ENCODE measurements at regions not wholly inside any gene's neighbourhood (a gene's known extent, or its start where the extent isn't known, plus 50 kb on each side); places are given as distances from the start of the nearest gene placed in this dataset.

DNA sequence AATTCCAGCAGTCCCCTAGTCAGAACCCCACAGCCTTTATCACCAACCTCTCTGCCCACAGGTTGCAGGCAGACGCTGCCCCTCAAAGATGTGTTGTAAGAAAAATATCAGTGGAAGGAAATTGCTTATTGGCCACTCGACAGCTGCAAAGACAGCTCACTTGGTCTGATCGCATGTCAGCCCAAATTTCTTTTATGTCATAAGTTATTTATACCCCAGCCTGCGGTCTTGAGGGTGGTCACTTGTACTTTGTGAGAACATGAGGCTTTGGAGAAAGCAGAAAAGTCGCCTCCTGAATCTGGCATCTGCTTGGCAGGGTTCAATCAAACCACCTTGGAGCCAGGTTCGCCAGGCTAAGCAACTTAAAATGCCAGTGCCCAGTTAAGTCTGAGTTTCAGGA, 236.5 kb upstream of the CDH4 start:
- no peak for DNase-seq
- H3K4me3 Mint-ChIP-seq, result no peak overlapping the region
- no peaks in the 10 kb centered on the region for H3K4me1 Mint-ChIP-seq
- H3K36me3 Mint-ChIP-seq (ENCODE audit: low read depth), result no peaks in the 10 kb centered on the region
- no peak overlapping the region for H3K27ac Mint-ChIP-seq
- peaks cover 61% of the 10 kb centered on the region for H3K27me3 Mint-ChIP-seq (ENCODE audit: low read depth, poor library complexity)
- TF ChIP-seq, protein P1, sequence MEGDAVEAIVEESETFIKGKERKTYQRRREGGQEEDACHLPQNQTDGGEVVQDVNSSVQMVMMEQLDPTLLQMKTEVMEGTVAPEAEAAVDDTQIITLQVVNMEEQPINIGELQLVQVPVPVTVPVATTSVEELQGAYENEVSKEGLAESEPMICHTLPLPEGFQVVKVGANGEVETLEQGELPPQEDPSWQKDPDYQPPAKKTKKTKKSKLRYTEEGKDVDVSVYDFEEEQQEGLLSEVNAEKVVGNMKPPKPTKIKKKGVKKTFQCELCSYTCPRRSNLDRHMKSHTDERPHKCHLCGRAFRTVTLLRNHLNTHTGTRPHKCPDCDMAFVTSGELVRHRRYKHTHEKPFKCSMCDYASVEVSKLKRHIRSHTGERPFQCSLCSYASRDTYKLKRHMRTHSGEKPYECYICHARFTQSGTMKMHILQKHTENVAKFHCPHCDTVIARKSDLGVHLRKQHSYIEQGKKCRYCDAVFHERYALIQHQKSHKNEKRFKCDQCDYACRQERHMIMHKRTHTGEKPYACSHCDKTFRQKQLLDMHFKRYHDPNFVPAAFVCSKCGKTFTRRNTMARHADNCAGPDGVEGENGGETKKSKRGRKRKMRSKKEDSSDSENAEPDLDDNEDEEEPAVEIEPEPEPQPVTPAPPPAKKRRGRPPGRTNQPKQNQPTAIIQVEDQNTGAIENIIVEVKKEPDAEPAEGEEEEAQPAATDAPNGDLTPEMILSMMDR (IDR thresholded peaks at IDR 0.05), result no peak
- H3K9me3 Mint-ChIP-seq, result peaks cover 8% of the 10 kb centered on the region

DNA sequence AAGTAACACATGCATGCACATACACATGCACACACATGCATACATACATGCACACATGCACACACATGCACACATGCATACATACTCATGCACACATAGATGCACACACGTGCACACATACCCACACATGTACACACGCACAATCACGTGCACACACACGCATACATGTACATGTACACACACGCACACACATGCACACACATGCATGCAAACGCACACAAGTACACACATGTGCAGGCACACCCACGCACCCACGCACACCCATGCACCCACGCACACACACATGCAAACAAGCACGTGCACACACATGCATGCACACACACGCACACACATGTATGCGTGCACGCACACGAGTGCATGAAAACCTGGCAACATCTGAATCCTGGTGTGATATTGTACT, 232.7 kb upstream of the CDH4 start:
- no peak for DNase-seq
- Mint-ChIP-seq H3K4me3 (no peak overlapping the region), H3K27me3 (ENCODE audit: low read depth, poor library complexity) (peaks cover 59% of the 10 kb centered on the region), H3K4me1 (no peaks in the 10 kb centered on the region), H3K27ac (no peak overlapping the region), H3K9me3 (peaks cover 8% of the 10 kb centered on the region), H3K36me3 (ENCODE audit: low read depth) (no peaks in the 10 kb centered on the region)
- TF ChIP-seq, protein P1 (IDR thresholded peaks at IDR 0.05), result no peak

DNA sequence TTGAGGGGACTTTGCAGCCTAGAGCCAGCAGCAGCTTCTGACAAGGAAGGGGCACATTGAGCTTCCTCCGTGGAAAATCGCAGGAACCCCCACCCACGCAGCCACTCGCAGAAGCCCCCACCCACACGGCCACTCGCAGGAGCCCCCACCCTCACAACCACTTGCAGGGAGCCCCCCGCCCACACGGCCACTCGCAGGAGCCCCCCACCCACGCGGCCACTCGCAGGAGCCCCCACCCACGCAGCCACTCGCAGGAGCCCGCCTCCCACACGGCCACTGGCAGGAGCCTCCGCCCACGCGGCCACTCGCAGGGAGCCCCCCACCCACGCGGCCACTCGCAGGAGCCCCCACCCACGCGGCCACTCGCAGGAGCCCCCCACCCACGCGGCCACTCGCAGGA, 228.4 kb upstream of the CDH4 start:
- no peak overlapping the region for H3K4me3 Mint-ChIP-seq
- TF ChIP-seq, protein P1 (IDR thresholded peaks at IDR 0.05), result no peak
- no peaks in the 10 kb centered on the region for H3K4me1 Mint-ChIP-seq
- H3K9me3 Mint-ChIP-seq, result peaks cover 17% of the 10 kb centered on the region
- DNase-seq, result no peak
- peaks cover 26% of the 10 kb centered on the region for H3K27me3 Mint-ChIP-seq (ENCODE audit: low read depth, poor library complexity)
- H3K36me3 Mint-ChIP-seq (ENCODE audit: low read depth), result no peaks in the 10 kb centered on the region
- no peak overlapping the region for H3K27ac Mint-ChIP-seq

DNA sequence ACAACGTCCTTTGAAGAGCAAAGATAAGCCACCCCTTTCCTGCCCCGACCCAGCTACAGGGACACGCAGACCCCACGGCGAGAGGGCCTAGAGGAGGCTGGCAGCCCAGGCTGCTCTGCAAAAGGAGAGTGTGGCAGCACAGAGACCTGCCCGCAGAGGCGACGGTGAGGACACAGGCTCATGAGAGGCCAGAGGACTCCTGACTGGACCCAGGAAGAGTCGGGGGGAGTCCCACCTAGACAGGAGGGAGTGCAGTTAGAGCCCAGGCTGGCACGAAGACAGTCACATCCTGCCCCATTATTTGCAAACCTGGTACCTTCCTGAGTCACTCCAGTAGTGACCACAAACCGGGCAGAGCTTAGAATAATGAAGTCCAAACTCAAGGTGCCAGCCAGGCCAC, 227.7 kb upstream of the CDH4 start:
- H3K27me3 Mint-ChIP-seq (ENCODE audit: low read depth, poor library complexity), result peaks cover 24% of the 10 kb centered on the region
- H3K4me1 Mint-ChIP-seq, result no peaks in the 10 kb centered on the region
- H3K36me3 Mint-ChIP-seq (ENCODE audit: low read depth), result no peaks in the 10 kb centered on the region
- no peak overlapping the region for H3K4me3 Mint-ChIP-seq
- TF ChIP-seq, protein P1 (IDR thresholded peaks at IDR 0.05), result no peak
- no peak for DNase-seq
- H3K27ac Mint-ChIP-seq, result no peak overlapping the region
- H3K9me3 Mint-ChIP-seq, result peaks cover 15% of the 10 kb centered on the region

DNA sequence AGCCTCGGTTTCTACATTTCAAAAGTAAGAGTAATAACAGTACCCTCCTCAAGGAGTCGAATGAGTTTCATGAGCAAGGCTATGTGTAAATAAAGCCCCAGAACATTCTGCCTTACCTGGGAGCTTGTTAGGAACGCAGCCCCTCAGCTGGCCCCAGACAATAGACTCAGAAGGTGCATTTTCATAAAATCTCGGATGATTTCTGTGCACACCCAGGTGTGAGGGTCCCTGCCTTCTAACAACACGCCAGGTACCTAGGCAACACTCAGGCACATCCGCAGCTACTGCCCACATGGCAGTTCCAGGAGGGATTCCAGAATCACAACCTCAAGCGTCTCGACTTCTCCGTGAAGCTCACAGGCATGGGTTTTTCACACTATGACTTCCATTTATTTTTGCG, 226.5 kb upstream of the CDH4 start:
- no peaks in the 10 kb centered on the region for H3K4me1 Mint-ChIP-seq
- no peaks in the 10 kb centered on the region for H3K36me3 Mint-ChIP-seq (ENCODE audit: low read depth)
- H3K27me3 Mint-ChIP-seq (ENCODE audit: low read depth, poor library complexity), result peaks cover 26% of the 10 kb centered on the region
- TF ChIP-seq, protein P1 (IDR thresholded peaks at IDR 0.05), result no peak
- DNase-seq, result no peak
- no peak overlapping the region for H3K27ac Mint-ChIP-seq
- H3K4me3 Mint-ChIP-seq, result no peak overlapping the region
- H3K9me3 Mint-ChIP-seq, result peaks cover 16% of the 10 kb centered on the region

DNA sequence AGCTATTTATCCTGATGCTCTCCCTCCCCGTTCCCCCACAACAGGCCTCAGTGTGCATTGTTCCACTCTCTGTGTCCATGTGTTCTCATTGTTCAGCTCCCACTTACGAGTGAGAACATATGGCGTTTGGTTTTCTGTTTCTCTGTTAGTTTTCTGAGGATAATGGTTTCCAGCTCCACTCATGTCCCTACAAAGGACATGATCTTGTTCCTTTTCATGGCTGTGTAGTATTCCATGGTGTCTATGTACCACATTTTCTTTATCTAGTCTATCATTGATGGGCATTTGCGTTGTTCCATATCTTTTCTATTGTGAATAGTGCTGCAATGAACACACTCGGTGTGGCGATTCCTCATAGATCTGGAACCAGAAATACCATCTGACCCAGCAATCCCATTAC, 225.9 kb upstream of the CDH4 start:
- H3K36me3 Mint-ChIP-seq (ENCODE audit: low read depth), result no peaks in the 10 kb centered on the region
- DNase-seq, result no peak
- H3K4me1 Mint-ChIP-seq, result no peaks in the 10 kb centered on the region
- H3K9me3 Mint-ChIP-seq, result peaks cover 16% of the 10 kb centered on the region
- H3K27ac Mint-ChIP-seq, result no peak overlapping the region
- TF ChIP-seq, protein P1 (IDR thresholded peaks at IDR 0.05), result no peak
- H3K4me3 Mint-ChIP-seq, result no peak overlapping the region
- H3K27me3 Mint-ChIP-seq (ENCODE audit: low read depth, poor library complexity), result peaks cover 27% of the 10 kb centered on the region
